ENCODE measurements at regions not wholly inside any gene's neighbourhood (a gene's known extent, or its start where the extent isn't known, plus 50 kb on each side); places are given as distances from the start of the nearest gene placed in this dataset.

DNA sequence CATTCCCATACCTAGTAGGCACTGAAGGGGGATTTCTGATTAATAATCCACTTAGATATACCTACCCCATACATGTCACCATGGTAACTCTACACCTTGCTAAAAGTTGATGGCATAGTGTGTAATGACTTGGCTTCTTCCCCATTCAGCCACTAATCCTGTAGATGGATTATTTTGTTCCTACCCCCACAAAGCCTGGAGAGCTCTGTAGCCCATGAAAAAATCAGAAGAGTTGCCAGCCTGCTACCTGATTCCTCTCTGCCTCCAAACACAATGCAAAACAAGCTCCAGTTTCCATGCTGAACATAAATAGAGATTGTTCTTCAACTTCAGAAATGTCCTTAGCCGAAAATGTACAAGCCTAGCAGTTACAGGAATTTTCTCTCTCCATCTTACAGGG is 98.9 kb upstream of the PFN2 start (continued):
- TF ChIP-seq CTBP2 (IDR thresholded peaks at IDR 0.05; ENCODE audit: borderline replicate concordance, insufficient read depth, insufficient read length, low read length) = no peak
- TF ChIP-seq, protein P1, sequence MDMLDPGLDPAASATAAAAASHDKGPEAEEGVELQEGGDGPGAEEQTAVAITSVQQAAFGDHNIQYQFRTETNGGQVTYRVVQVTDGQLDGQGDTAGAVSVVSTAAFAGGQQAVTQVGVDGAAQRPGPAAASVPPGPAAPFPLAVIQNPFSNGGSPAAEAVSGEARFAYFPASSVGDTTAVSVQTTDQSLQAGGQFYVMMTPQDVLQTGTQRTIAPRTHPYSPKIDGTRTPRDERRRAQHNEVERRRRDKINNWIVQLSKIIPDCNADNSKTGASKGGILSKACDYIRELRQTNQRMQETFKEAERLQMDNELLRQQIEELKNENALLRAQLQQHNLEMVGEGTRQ (IDR thresholded peaks at IDR 0.05; ENCODE audit: low read length) = no peak
